GM12891 (cell line): ENCODE measurements at regions not wholly inside any gene's neighbourhood (a gene's known extent, or its start where the extent isn't known, plus 50 kb on each side); places are given as distances from the start of the nearest gene placed in this dataset.

Experiments used
- PAX5 ChIP-seq: IDR thresholded peaks from 2 replicates; pipeline ENCODE4 v1.6.1; 2011; ENCODE audit warnings: low read length, moderate library complexity, mild to moderate bottlenecking; ENCODE audit not compliant: insufficient read depth, severe bottlenecking
- POLR2A ChIP-seq: IDR thresholded peaks from 2 replicates; pipeline ENCODE4 v1.6.1; 2011; ENCODE audit warnings: low read depth, low read length, control low read depth
- POLR2AphosphoS5 ChIP-seq: IDR thresholded peaks from 2 replicates; pipeline ENCODE4 v1.6.1; 2011; ENCODE audit warnings: low read depth, low read length, control low read depth
- POU2F2 ChIP-seq: IDR thresholded peaks from 2 replicates; pipeline ENCODE4 v1.6.1; 2011; ENCODE audit warnings: low read depth, mild to moderate bottlenecking, control low read depth, low read length, moderate library complexity
- SPI1 ChIP-seq: IDR thresholded peaks from 2 replicates; pipeline ENCODE4 v1.6.1; 2011; ENCODE audit warnings: low read depth, low read length, control low read depth
- TAF1 ChIP-seq: IDR thresholded peaks from 2 replicates; pipeline ENCODE4 v1.6.1; 2011; ENCODE audit warnings: low read depth, low read length, control low read depth

DNA sequence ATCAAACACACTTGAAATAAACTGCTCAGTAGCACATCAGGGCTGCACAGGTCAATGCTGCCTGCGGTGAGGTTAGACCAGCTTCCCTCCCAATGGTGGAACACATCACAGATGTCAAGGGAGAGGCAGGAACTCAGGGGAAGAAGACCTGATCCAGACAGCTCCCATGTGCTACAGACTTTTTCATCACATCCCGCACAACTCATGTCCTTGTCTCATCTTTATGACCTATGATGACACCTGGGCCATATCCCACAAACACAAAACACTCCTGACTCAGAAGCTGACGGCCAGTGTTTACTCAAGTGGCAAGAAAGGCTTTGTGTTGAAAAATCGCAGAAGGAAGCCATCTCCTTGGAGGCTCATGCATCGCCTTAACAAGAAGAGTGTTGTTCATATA is 91.6 kb downstream of the HTR5A start:
- TF ChIP-seq POLR2A (no peak), POLR2AphosphoS5 (no peak), SPI1 (no peak), POU2F2 (no peak), TAF1 (no peak), PAX5 (no peak)
